ENCODE measurements at regions not wholly inside any gene's neighbourhood (a gene's known extent, or its start where the extent isn't known, plus 50 kb on each side); places are given as distances from the start of the nearest gene placed in this dataset.

DNA sequence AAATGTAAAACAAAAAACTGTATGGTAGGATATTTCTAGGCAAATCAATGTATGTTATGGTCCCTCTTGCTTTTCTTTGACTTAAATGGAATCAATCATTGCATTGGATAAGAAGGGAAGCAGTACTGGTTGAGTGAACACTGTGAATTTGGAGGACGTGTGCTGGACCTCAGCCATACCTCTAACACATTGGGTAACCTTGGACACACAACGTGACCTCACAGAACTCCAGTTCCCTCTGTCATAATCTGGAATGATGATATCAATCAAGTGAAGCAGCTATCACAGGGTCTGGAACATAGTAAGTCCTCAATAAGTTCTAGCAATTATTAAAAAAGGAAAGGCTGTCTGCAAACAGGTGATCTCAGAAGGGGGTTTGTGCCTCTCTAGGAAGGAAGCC lies 474.9 kb upstream of the TCF4 start:
- Histone ChIP-seq H3K27ac (ENCODE audit: low read depth in 2 of 2, low read length in 2 of 2) (no peak overlapping the region), H3K4me3 (ENCODE audit: low read length in 2 of 2) (no peak overlapping the region), H3K4me1 (ENCODE audit: control insufficient read depth in 2 of 2, insufficient read depth in 2 of 2, low read length in 2 of 2) (no peaks in the 10 kb centered on the region)

DNA sequence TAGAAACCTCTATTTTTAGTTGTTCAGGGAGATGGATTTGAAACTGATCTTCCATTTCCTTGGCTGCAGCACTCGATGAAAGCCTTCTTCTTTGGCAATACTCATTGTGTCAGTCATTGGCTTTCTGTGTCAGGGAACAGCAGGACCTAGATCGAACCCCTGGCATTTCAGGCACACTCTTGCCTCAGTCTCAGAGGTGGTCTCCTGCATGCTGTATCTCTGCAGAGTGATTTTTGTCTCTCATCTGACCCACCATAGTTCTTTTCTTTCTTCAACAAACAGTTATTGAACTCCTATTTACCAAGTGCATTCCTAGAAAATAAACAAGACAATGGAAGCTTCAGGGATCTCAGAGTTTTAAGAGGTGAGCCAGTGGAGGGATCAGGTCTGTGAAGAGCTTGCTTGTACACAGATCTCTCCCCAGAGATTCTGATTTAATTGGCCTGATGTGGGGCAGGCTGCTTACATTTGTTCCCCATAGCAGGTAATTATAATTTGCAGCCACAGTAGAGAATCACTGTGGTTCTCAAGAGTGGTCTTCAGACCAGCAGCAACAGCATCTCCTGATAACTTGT lies 473.1 kb upstream of the TCF4 start:
- no peak overlapping the region for H3K4me3 ChIP-seq (ENCODE audit: low read length in 2 of 2)
- no peaks in the 10 kb centered on the region for H3K4me1 ChIP-seq (ENCODE audit: control insufficient read depth in 2 of 2, insufficient read depth in 2 of 2, low read length in 2 of 2)
- peaks cover 0 to 3% of the 10 kb centered on the region in 2 donors for H3K9me3 ChIP-seq (ENCODE audit: control insufficient read depth in 2 of 2, low read length in 2 of 2)
- no peak overlapping the region for H3K9ac ChIP-seq (ENCODE audit: low read depth in 1 of 2, low read length in 2 of 2)
- no peak overlapping the region for H3K27ac ChIP-seq (ENCODE audit: low read depth in 2 of 2, low read length in 2 of 2)
- H3K36me3 ChIP-seq (ENCODE audit: control insufficient read depth in 2 of 2, insufficient read depth in 2 of 2, low read length in 2 of 2): no peaks in the 10 kb centered on the region
- H3K27me3 ChIP-seq (ENCODE audit: control insufficient read depth in 2 of 2, insufficient read depth in 2 of 2, low read length in 2 of 2): no peaks in the 10 kb centered on the region

More for the DNA sequence above, 474.9 kb upstream of the TCF4 start:
- peaks cover 0 to 3% of the 10 kb centered on the region in 2 donors for H3K9me3 ChIP-seq (ENCODE audit: control insufficient read depth in 2 of 2, low read length in 2 of 2)
- no peaks in the 10 kb centered on the region for H3K36me3 ChIP-seq (ENCODE audit: control insufficient read depth in 2 of 2, insufficient read depth in 2 of 2, low read length in 2 of 2)
- no peak overlapping the region for H3K9ac ChIP-seq (ENCODE audit: low read depth in 1 of 2, low read length in 2 of 2)
- no peaks in the 10 kb centered on the region for H3K27me3 ChIP-seq (ENCODE audit: control insufficient read depth in 2 of 2, insufficient read depth in 2 of 2, low read length in 2 of 2)

DNA sequence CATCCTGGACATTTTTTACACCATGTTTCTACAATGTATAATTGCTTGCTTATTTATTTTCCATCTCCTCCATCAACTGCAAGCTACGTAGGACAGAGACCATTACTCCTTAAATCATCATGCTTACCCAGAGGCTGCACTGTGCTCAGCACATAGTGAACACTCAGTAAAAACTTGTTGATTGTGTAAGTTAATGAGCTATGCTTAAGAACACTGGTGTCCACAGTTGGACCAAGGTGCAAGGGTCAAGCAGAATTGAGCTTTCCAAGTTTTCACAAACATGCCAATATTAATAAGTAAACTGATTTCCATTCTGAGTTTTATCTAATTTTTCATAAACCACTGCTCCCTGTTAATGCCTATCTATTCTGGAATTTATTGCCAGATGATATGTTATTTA lies 464.2 kb upstream of the TCF4 start:
- H3K4me3 ChIP-seq (ENCODE audit: low read length in 2 of 2): no peak overlapping the region
- no peak overlapping the region for H3K9ac ChIP-seq (ENCODE audit: low read depth in 1 of 2, low read length in 2 of 2)
- H3K4me1 ChIP-seq (ENCODE audit: control insufficient read depth in 2 of 2, insufficient read depth in 2 of 2, low read length in 2 of 2): no peaks in the 10 kb centered on the region
- no peaks in the 10 kb centered on the region for H3K27me3 ChIP-seq (ENCODE audit: control insufficient read depth in 2 of 2, insufficient read depth in 2 of 2, low read length in 2 of 2)
- H3K9me3 ChIP-seq (ENCODE audit: control insufficient read depth in 2 of 2, low read length in 2 of 2): no peaks in the 10 kb centered on the region
- H3K36me3 ChIP-seq (ENCODE audit: control insufficient read depth in 2 of 2, insufficient read depth in 2 of 2, low read length in 2 of 2): no peaks in the 10 kb centered on the region
- no peak overlapping the region for H3K27ac ChIP-seq (ENCODE audit: low read depth in 2 of 2, low read length in 2 of 2)

DNA sequence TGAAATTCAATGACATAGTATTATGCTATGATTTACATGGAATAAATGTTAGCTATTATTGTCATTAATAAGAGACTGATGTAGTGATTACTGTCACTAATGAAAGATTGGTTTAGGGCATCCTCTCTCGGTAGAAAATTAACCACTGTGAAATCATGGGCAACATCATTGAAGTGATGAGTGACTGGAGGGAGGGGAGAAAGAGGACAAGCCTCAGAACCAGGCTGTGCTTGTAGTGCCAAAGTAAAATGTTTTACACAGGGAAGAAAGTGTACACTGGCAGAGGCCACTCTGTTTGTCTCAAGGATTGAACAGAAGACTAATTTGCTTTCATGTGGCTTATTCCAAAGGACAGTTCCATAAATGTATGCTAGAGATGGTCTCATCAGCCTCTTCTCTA lies 456.2 kb upstream of the TCF4 start:
- Histone ChIP-seq H3K4me3 (ENCODE audit: low read length in 2 of 2) (no peak overlapping the region), H3K27me3 (ENCODE audit: control insufficient read depth in 2 of 2, insufficient read depth in 2 of 2, low read length in 2 of 2) (no peaks in the 10 kb centered on the region), H3K27ac (ENCODE audit: low read depth in 2 of 2, low read length in 2 of 2) (no peak overlapping the region), H3K9me3 (ENCODE audit: control insufficient read depth in 2 of 2, low read length in 2 of 2) (peaks cover 3% of the 10 kb centered on the region in 2 donors), H3K9ac (ENCODE audit: low read depth in 1 of 2, low read length in 2 of 2) (no peak overlapping the region), H3K36me3 (ENCODE audit: control insufficient read depth in 2 of 2, insufficient read depth in 2 of 2, low read length in 2 of 2) (no peaks in the 10 kb centered on the region), H3K4me1 (ENCODE audit: control insufficient read depth in 2 of 2, insufficient read depth in 2 of 2, low read length in 2 of 2) (no peaks in the 10 kb centered on the region)

DNA sequence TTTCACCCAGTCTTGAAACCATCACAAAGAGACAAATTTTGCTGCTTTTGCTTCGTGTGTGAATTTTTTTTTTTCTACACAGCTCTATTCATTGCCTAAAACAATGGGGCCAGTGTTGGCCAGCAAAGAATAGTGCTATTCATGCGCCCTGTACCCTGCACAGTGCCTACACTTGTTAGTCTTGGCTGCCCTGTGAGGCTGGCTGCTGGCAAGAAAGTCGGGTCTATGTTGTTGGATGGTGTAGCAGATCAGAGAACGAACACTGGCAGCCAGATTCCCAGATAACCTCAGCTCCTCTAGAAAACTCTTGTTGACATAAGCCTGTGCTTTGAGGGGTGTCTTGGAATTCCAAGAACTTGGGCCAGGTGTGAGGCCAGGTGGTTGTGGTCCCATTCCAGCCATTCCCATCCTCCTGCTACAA lies 455.7 kb upstream of the TCF4 start:
- Histone ChIP-seq H3K4me3 (ENCODE audit: low read length in 2 of 2) (no peak overlapping the region), H3K27ac (ENCODE audit: low read depth in 2 of 2, low read length in 2 of 2) (no peak overlapping the region), H3K9me3 (ENCODE audit: control insufficient read depth in 2 of 2, low read length in 2 of 2) (peaks cover 3% of the 10 kb centered on the region in 2 donors), H3K27me3 (ENCODE audit: control insufficient read depth in 2 of 2, insufficient read depth in 2 of 2, low read length in 2 of 2) (no peaks in the 10 kb centered on the region), H3K4me1 (ENCODE audit: control insufficient read depth in 2 of 2, insufficient read depth in 2 of 2, low read length in 2 of 2) (no peaks in the 10 kb centered on the region), H3K9ac (ENCODE audit: low read depth in 1 of 2, low read length in 2 of 2) (no peak overlapping the region), H3K36me3 (ENCODE audit: control insufficient read depth in 2 of 2, insufficient read depth in 2 of 2, low read length in 2 of 2) (no peaks in the 10 kb centered on the region)

DNA sequence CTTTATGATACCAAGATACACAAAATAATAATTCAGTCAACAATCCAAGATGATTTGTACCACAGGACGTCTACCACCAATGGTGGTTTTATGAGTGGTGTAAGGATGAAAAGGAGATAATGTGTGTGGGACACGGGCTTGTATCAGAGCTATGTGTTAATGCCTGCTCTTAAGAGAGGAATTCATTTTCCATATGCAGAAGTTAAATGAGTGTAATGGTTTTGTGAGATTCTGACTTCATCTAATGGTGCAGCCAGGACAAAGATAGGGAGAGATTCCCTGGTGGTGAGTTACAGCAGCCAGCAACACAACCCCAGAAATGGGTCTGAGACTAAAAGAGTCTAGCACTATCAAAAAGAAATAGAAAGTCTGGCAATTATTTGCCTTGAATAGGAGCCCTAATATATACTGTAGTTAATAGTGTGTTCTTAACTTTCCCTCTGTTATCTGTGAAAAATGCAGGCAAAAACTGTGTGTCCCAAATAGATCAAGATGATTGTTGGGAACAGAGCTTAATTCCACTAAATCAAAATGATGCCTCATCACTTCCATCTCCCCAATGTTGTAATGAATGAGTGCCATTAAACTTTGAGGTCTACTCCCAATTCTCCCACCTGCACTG lies 455.0 kb upstream of the TCF4 start:
- no peaks in the 10 kb centered on the region for H3K36me3 ChIP-seq (ENCODE audit: control insufficient read depth in 2 of 2, insufficient read depth in 2 of 2, low read length in 2 of 2)
- no peak overlapping the region for H3K4me3 ChIP-seq (ENCODE audit: low read length in 2 of 2)
- H3K27me3 ChIP-seq (ENCODE audit: control insufficient read depth in 2 of 2, insufficient read depth in 2 of 2, low read length in 2 of 2): no peaks in the 10 kb centered on the region
- H3K27ac ChIP-seq (ENCODE audit: low read depth in 2 of 2, low read length in 2 of 2): no peak overlapping the region
- H3K4me1 ChIP-seq (ENCODE audit: control insufficient read depth in 2 of 2, insufficient read depth in 2 of 2, low read length in 2 of 2): no peaks in the 10 kb centered on the region
- H3K9ac ChIP-seq (ENCODE audit: low read depth in 1 of 2, low read length in 2 of 2): no peak overlapping the region
- H3K9me3 ChIP-seq (ENCODE audit: control insufficient read depth in 2 of 2, low read length in 2 of 2): peaks cover 3% of the 10 kb centered on the region in 2 donors

DNA sequence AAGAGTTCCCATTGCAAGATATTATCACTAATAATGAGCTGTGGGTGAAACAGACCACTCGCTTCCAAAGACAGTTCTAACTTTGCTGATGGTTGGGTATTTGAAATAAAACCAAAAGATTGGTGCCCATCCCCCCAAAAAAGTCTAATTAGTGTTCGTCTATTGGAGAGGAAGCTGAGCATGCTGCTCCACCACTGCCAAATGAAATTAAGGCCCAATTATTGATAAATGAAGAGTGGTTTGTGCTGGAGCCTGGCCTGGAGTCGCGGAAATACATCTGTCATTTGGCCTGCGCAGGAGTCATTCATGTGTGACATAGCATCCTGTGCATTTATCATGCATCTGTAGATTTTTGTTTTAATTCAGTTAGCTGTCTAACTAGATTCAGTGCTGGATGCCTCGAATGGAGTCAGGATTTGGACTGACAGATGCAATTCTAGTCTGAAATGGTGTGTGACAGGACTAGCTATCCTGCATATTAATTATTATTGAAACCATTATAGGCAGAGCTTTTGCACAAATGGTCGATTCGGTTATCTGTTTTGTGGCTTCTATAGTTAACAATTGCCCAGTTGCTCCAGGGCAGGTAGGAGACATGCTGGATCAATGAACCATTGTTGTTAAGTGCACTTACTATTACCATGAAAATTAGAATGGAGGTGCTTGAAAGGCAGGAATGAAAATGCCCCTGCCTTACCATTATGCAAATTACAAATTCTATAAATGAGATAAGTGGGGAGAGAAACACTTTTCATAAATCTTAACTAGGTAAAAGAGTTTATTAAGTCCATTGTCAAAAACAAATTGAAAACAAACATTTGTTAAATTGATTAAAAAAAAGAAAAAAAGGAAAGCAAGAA lies 450.4 kb upstream of the TCF4 start:
- H3K36me3 ChIP-seq (ENCODE audit: control insufficient read depth in 2 of 2, insufficient read depth in 2 of 2, low read length in 2 of 2): no peaks in the 10 kb centered on the region
- H3K27ac ChIP-seq (ENCODE audit: low read depth in 2 of 2, low read length in 2 of 2): no peak overlapping the region
- H3K27me3 ChIP-seq (ENCODE audit: control insufficient read depth in 2 of 2, insufficient read depth in 2 of 2, low read length in 2 of 2): no peaks in the 10 kb centered on the region
- H3K4me3 ChIP-seq (ENCODE audit: low read length in 2 of 2): no peak overlapping the region
- no peaks in the 10 kb centered on the region for H3K4me1 ChIP-seq (ENCODE audit: control insufficient read depth in 2 of 2, insufficient read depth in 2 of 2, low read length in 2 of 2)
- H3K9me3 ChIP-seq (ENCODE audit: control insufficient read depth in 2 of 2, low read length in 2 of 2): peaks cover 0 to 3% of the 10 kb centered on the region in 2 donors
- H3K9ac ChIP-seq (ENCODE audit: low read depth in 1 of 2, low read length in 2 of 2): no peak overlapping the region

DNA sequence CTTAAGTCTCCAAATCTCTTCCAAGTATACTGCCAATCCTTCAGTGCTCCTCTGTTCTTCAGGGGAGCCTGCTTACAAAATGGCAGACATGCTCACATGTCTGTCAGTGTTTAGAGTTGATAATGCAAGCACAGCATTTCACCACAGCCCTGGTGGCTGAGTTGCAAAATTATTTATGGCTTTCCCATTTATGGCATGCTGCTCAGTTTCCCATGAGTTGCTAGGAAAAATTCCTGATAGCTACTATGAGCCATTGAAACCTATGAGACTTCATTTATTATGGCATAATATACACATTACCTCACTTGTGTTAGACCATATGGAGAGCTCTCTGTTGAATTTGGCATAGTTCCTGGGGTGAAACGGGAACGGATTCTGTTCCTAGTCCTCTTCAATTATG lies 448.7 kb upstream of the TCF4 start:
- H3K9me3 ChIP-seq (ENCODE audit: control insufficient read depth in 2 of 2, low read length in 2 of 2): peaks cover 0 to 2% of the 10 kb centered on the region in 2 donors
- H3K27me3 ChIP-seq (ENCODE audit: control insufficient read depth in 2 of 2, insufficient read depth in 2 of 2, low read length in 2 of 2): no peaks in the 10 kb centered on the region
- H3K4me3 ChIP-seq (ENCODE audit: low read length in 2 of 2): no peak overlapping the region
- H3K4me1 ChIP-seq (ENCODE audit: control insufficient read depth in 2 of 2, insufficient read depth in 2 of 2, low read length in 2 of 2): no peaks in the 10 kb centered on the region
- H3K9ac ChIP-seq (ENCODE audit: low read depth in 1 of 2, low read length in 2 of 2): no peak overlapping the region
- no peak overlapping the region for H3K27ac ChIP-seq (ENCODE audit: low read depth in 2 of 2, low read length in 2 of 2)
- H3K36me3 ChIP-seq (ENCODE audit: control insufficient read depth in 2 of 2, insufficient read depth in 2 of 2, low read length in 2 of 2): no peaks in the 10 kb centered on the region

DNA sequence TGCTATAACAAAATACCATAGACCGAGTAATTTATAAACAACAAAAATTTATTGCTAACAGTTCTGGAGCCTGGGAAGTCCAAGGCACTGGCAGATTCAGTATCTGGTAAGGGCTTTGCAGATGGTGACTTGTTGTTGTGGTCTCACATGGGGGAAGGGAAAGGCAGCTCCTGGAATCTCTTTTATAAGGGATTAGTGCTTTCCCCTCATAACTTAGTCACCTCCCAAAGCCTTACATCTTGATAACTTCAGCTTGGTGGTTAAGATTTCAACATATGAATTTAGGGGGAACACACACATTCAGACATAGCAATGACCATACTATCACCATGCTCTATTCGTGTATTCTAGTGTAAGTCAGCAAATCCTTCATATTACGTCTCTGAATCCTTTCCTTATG lies 447.6 kb upstream of the TCF4 start:
- Histone ChIP-seq H3K36me3 (ENCODE audit: control insufficient read depth in 2 of 2, insufficient read depth in 2 of 2, low read length in 2 of 2) (no peaks in the 10 kb centered on the region), H3K9me3 (ENCODE audit: control insufficient read depth in 2 of 2, low read length in 2 of 2) (peaks cover 0 to 2% of the 10 kb centered on the region in 2 donors), H3K27me3 (ENCODE audit: control insufficient read depth in 2 of 2, insufficient read depth in 2 of 2, low read length in 2 of 2) (no peaks in the 10 kb centered on the region), H3K9ac (ENCODE audit: low read depth in 1 of 2, low read length in 2 of 2) (no peak overlapping the region), H3K4me3 (ENCODE audit: low read length in 2 of 2) (no peak overlapping the region), H3K4me1 (ENCODE audit: control insufficient read depth in 2 of 2, insufficient read depth in 2 of 2, low read length in 2 of 2) (no peaks in the 10 kb centered on the region), H3K27ac (ENCODE audit: low read depth in 2 of 2, low read length in 2 of 2) (no peak overlapping the region)

DNA sequence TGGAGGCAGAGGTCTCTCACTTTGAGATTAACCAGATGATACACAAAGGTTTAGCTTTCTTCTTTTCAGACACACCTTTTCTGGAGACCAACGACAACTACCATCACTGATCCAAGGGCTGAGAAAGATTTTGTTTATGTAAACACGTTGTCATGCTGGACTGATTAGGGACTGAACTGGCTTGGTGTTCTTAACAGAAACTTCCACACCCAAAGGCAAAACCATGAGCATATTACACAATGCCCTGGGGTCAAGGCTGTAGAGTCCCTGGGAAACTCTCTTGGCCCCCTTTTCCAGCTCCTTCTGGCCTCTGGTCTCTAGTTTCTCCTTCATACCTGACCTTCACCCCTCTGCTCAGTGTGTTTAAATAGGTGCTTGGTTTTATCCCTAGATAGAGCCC lies 447.0 kb upstream of the TCF4 start:
- Histone ChIP-seq H3K4me3 (ENCODE audit: low read length in 2 of 2) (no peak overlapping the region), H3K4me1 (ENCODE audit: control insufficient read depth in 2 of 2, insufficient read depth in 2 of 2, low read length in 2 of 2) (no peaks in the 10 kb centered on the region)

More for the DNA sequence above, 447.0 kb upstream of the TCF4 start:
- H3K27ac ChIP-seq (ENCODE audit: low read depth in 2 of 2, low read length in 2 of 2): no peak overlapping the region
- H3K36me3 ChIP-seq (ENCODE audit: control insufficient read depth in 2 of 2, insufficient read depth in 2 of 2, low read length in 2 of 2): no peaks in the 10 kb centered on the region
- H3K9ac ChIP-seq (ENCODE audit: low read depth in 1 of 2, low read length in 2 of 2): no peak overlapping the region
- peaks cover 0 to 2% of the 10 kb centered on the region in 2 donors for H3K9me3 ChIP-seq (ENCODE audit: control insufficient read depth in 2 of 2, low read length in 2 of 2)
- H3K27me3 ChIP-seq (ENCODE audit: control insufficient read depth in 2 of 2, insufficient read depth in 2 of 2, low read length in 2 of 2): no peaks in the 10 kb centered on the region
